HFFc6 (cell line): ENCODE measurements at regions not wholly inside any gene's neighbourhood (a gene's known extent, or its start where the extent isn't known, plus 50 kb on each side); places are given as distances from the start of the nearest gene placed in this dataset.

Experiments used
- DNase-seq: peaks from one replicate; pipeline ENCODE4 v3.0.0-alpha.2; 2018
- H3K27ac Mint-ChIP-seq: 2 replicates; pipeline ENCODE4 v1.8.0; 2020; ENCODE audit warnings: mild to moderate bottlenecking, mixed read lengths
- H3K27me3 Mint-ChIP-seq: 2 replicates; pipeline ENCODE4 v1.8.0; 2021; ENCODE audit warnings: mild to moderate bottlenecking, moderate library complexity, mixed read lengths; ENCODE audit not compliant: insufficient read depth
- H3K36me3 Mint-ChIP-seq: 2 replicates; pipeline ENCODE4 v1.8.0; 2021; ENCODE audit warnings: low read depth, mixed read lengths
- H3K4me1 Mint-ChIP-seq: 2 replicates; pipeline ENCODE4 v1.8.0; 2020; ENCODE audit warnings: low read depth, mixed read lengths
- H3K4me3 Mint-ChIP-seq: 2 replicates; pipeline ENCODE4 v1.8.0; 2020; ENCODE audit warnings: mild to moderate bottlenecking, moderate library complexity, mixed read lengths
- H3K9me3 Mint-ChIP-seq: 2 replicates; pipeline ENCODE4 v1.8.0; 2020; ENCODE audit warnings: mild to moderate bottlenecking, mixed read lengths
- CTCF ChIP-seq: fragments of 200-600 bp; sonication (generic); IDR thresholded peaks from 2 replicates; pipeline ENCODE4 v1.5.0; 2021; ENCODE audit warnings: antibody characterized with exemption, mild to moderate bottlenecking

- TF ChIP-seq CTCF = no peak
- Mint-ChIP-seq H3K27me3 (peaks cover 4% of the 10 kb centered on the region; the same call in 1 of the 2 replicates), H3K4me1 (peaks cover 43% of the 10 kb centered on the region), H3K36me3 (peaks cover 10% of the 10 kb centered on the region), H3K9me3 (peaks cover 9% of the 10 kb centered on the region), H3K4me3 (no peak overlapping the region), H3K27ac (no peak overlapping the region)
- DNase-seq = no peak
Observed at GRCh38 chr5:144092508-144092907, 78.0 kb downstream of the YIPF5 start.

GRCh38 chr5:144093400-144093799 is 77.1 kb downstream of the YIPF5 start:
- Mint-ChIP-seq H3K4me1 (peaks cover 40% of the 10 kb centered on the region), H3K36me3 (peaks cover 10% of the 10 kb centered on the region), H3K27ac (no peak overlapping the region), H3K27me3 (peaks cover 4% of the 10 kb centered on the region; the same call in 1 of the 2 replicates), H3K4me3 (no peak overlapping the region), H3K9me3 (peaks cover 9% of the 10 kb centered on the region)
- no peak for TF ChIP-seq CTCF
- DNase-seq = no peak

GRCh38 chr5:144093868-144094267 is 76.6 kb downstream of the YIPF5 start:
- Mint-ChIP-seq H3K36me3 (peaks cover 10% of the 10 kb centered on the region), H3K4me1 (peaks cover 39% of the 10 kb centered on the region), H3K27ac (no peak overlapping the region), H3K27me3 (peaks cover 4% of the 10 kb centered on the region; the same call in 1 of the 2 replicates), H3K9me3 (peaks cover 9% of the 10 kb centered on the region), H3K4me3 (no peak overlapping the region)
- TF ChIP-seq CTCF = no peak
- no peak for DNase-seq

- no peak overlapping the region for H3K4me3 Mint-ChIP-seq
- H3K9me3 Mint-ChIP-seq = peaks cover 2% of the 10 kb centered on the region
- H3K27ac Mint-ChIP-seq = no peak overlapping the region
Observed at GRCh38 chr5:144100702-144101101, 69.8 kb downstream of the YIPF5 start.

GRCh38 chr5:144101616-144102015 is 68.8 kb downstream of the YIPF5 start:
- Mint-ChIP-seq H3K27ac (no peak overlapping the region; the same call in 1 of the 2 replicates), H3K4me1 (peaks cover 21% of the 10 kb centered on the region), H3K36me3 (no peaks in the 10 kb centered on the region; the same call in 1 of the 2 replicates), H3K4me3 (no peak overlapping the region; the same call in 1 of the 2 replicates), H3K27me3 (no peaks in the 10 kb centered on the region), H3K9me3 (no peaks in the 10 kb centered on the region)
- TF ChIP-seq CTCF = no peak
- no peak for DNase-seq

More at GRCh38 chr5:144100702-144101101, 69.8 kb downstream of the YIPF5 start:
- DNase-seq = no peak
- TF ChIP-seq CTCF = no peak
- Mint-ChIP-seq H3K36me3 (peaks cover 2% of the 10 kb centered on the region), H3K4me1 (peaks cover 21% of the 10 kb centered on the region), H3K27me3 (no peaks in the 10 kb centered on the region)

- peaks cover 21% of the 10 kb centered on the region for H3K4me1 Mint-ChIP-seq
- no peak for TF ChIP-seq CTCF
- DNase-seq = no peak
- no peaks in the 10 kb centered on the region; the same call in 1 of the 2 replicates for H3K36me3 Mint-ChIP-seq
- H3K27ac Mint-ChIP-seq = no peak overlapping the region
- H3K9me3 Mint-ChIP-seq = no peaks in the 10 kb centered on the region
- H3K4me3 Mint-ChIP-seq = peak overlapping the region; percentile 14; the same call in 1 of the 2 replicates
- H3K27me3 Mint-ChIP-seq = no peaks in the 10 kb centered on the region
Observed at GRCh38 chr5:144102361-144102760, 68.1 kb downstream of the YIPF5 start.
